Ovary (tissue), 3 donors: ENCODE measurements at regions not wholly inside any gene's neighbourhood (a gene's known extent, or its start where the extent isn't known, plus 50 kb on each side); places are given as distances from the start of the nearest gene placed in this dataset.

ENCODE experiments used
- CTCF ChIP-seq, 3 donors: fragments of 450-650 bp in 2 of 3; fragments of 200-600 bp in 1 of 3; IDR thresholded peaks; one replicate each; pipeline versions ENCODE4 v1.5.1 to v1.8.0; 2016 to 2022; ENCODE audit warnings: antibody characterized with exemption in 3 of 3, mild to moderate bottlenecking in 1 of 3
- EP300 ChIP-seq: sonication (generic); formaldehyde crosslinking; IDR thresholded peaks from one replicate; pipeline ENCODE4 v1.6.1; 2017; ENCODE audit warnings: antibody characterized with exemption
- POLR2A ChIP-seq: fragments of 450-650 bp; IDR thresholded peaks from one replicate; pipeline ENCODE4 v1.6.1; 2017; ENCODE audit warnings: antibody characterized with exemption, mild to moderate bottlenecking, moderate library complexity
- donor health status: DM: no; HTN: no; CAD: no.

DNA sequence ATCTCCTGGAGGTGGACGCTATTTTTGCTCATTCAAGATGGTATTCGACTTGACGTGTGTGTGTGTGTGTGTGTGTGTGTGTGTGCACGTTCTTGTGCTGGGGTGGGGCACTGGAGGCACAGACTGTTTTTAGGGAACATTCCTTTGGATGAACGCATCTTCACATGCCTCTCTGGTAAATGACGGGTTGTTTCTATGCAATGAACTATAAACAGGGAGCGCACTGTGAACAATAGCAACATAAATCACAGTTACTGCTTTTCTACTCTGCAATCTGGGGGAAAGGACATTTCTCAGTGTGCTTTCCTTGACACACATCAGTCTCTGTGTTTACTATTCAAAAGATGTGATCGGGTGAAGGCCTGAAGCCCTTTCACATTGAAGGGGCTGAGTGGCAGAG lies 120.1 kb upstream of the PITRM1 start:
- TF ChIP-seq CTCF (IDR thresholded peaks at IDR 0.05): no peak
- TF ChIP-seq POLR2A: no peak
- TF ChIP-seq EP300: no peak
